HFF-Myc (cell line): ENCODE measurements at regions not wholly inside any gene's neighbourhood (a gene's known extent, or its start where the extent isn't known, plus 50 kb on each side); places are given as distances from the start of the nearest gene placed in this dataset.

Experiments used
- DNase-seq: peaks from one replicate; pipeline ENCODE4 v3.0.0-alpha.2; 2011; ENCODE audit warnings: low read depth; ENCODE audit errors: extremely low read depth
- H3K4me3 ChIP-seq: replicated peaks from 2 replicates; pipeline ENCODE4 v1.5.1; 2011; ENCODE audit warnings: low read depth, mild to moderate bottlenecking, control low read depth, low read length
- TF ChIP-seq, protein P1 (sequence below): IDR thresholded peaks from 2 replicates; pipeline ENCODE4 v1.5.1; 2012; ENCODE audit warnings: mild to moderate bottlenecking, low read depth, low read length, control low read depth; ENCODE audit errors: missing control alignments

DNA sequence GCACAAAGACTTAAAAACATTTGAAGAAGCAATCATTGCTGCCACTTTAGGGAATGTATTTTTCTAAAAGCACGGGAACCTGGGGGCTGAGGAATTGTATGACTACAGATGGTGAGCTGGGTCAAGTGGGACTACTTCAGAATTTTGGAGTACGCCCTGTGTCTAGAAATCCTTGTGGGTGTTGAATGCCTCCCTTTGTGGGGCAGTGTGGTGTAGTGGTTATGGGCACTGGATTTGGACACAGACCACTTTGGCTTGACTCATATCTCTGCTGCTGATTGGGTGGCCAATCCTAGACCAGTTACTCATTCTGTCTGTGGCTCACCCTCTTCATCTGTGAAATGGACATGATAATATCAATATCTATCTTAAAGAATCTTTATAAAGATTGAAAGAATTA lies 155.0 kb upstream of the RPS6KA3 start:
- DNase-seq: no peak
- TF ChIP-seq, protein P1, sequence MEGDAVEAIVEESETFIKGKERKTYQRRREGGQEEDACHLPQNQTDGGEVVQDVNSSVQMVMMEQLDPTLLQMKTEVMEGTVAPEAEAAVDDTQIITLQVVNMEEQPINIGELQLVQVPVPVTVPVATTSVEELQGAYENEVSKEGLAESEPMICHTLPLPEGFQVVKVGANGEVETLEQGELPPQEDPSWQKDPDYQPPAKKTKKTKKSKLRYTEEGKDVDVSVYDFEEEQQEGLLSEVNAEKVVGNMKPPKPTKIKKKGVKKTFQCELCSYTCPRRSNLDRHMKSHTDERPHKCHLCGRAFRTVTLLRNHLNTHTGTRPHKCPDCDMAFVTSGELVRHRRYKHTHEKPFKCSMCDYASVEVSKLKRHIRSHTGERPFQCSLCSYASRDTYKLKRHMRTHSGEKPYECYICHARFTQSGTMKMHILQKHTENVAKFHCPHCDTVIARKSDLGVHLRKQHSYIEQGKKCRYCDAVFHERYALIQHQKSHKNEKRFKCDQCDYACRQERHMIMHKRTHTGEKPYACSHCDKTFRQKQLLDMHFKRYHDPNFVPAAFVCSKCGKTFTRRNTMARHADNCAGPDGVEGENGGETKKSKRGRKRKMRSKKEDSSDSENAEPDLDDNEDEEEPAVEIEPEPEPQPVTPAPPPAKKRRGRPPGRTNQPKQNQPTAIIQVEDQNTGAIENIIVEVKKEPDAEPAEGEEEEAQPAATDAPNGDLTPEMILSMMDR: no peak
- H3K4me3 ChIP-seq: no peak overlapping the region

DNA sequence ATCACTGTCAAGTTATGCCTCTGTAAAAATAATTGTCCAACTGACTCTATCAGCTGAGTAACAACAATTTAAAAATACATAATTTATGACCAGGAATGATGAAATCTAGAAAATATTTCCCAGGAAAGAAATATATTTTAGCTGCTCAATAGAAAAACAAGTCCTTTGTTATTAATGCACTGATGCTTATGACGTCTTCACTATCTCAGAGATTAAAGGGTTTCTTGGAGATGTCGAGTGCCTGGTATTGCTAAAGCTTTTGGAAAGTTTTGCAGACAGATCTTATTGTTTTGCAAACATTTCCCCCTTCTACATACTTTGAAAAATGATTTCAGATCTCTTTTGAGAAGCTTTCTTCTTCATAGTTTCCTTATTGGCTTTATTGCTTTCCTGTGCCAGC lies 154.6 kb upstream of the RPS6KA3 start:
- TF ChIP-seq, protein P1: no peak
- no peak overlapping the region for H3K4me3 ChIP-seq
- DNase-seq: no peak

DNA sequence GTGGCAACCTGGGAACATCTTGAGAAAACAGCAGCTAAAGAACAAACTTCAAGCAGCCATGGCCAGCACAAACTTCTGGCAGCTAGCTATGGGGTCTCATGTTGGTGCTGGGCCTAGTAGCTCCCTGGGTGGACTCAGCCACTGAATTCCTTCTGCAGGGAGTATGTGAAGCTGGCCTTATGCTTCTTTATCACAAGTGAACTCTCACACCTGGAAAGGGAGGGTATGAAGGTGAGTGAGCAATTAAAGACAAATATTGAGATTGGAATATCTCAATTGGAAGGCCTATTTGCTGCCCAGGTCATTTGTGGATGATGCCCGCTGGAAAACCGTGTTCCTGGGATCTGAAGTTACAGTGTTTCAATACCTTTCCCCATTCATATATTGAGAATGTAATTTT lies 153.3 kb upstream of the RPS6KA3 start:
- H3K4me3 ChIP-seq: no peak overlapping the region
- TF ChIP-seq, protein P1: no peak
- DNase-seq: no peak

DNA sequence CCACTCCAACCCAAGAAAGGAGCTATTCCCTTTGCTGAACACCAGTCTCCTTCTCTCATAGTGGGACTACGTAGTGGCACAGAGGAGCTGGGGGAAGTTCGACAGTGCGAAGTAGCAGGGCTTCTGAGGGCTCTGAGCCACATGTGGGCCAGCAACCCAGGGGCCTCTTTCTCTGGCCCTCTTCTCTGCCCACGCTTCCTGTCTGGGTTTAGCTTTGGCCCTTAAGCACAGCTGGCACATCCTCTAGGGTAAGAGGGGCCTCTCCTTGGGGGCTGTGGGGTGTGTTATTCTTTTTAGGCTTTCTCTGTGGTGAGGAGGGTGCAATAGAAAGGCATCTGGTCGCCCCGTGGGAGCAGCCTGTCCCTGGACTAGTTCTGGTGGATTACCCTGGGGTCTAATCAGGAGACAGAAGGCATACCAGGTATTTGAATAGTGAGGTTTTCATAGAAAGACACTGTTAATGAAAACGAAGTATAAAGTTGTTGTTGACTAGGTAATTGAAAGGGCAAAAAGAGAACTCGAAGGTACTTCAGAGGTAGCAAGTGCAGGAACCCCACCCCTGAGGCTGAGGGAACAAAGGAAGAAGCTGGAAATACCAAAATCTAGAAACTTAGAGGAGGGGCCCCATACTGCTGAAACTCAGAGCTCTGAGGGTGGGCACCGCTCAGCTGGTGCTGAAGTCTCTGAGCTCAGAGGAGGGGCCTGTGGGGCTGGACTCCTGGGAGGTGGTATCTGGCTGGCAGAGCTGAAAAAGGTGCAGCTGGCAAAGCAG lies 151.9 kb upstream of the RPS6KA3 start:
- no peak overlapping the region for H3K4me3 ChIP-seq
- TF ChIP-seq, protein P1: no peak
- no peak for DNase-seq

DNA sequence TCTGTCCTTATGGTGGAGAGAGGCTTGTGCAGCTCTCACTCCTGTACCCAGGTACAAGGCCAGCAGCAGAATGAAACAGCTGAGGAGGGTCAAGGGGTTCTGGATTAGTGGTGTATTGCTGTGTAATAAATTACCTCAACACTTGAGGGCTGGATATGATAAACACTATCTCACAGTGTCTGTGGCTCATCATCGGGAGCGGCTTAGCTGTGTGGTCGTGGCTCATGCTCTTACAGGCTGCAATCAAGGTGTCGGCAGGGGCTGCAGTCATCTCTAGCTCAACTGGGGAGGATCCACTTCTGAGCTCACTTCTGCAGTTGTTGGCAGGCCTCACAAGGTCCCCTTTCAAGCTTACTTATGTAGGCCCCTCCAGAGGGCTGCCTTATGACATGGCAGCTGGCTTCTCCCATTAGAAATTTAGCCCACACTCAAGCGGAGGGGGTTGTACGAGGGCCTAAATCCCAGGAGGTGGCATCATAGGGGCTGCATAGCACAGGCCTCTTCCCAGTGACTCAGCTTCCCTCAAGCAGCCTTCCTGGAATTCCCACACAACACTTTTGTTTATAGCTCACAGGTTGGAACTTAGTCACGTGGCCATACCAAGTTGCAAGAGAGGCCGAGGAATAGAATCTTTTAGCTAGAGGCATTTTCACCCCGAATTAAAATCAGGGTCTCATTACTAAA lies 148.2 kb upstream of the RPS6KA3 start:
- TF ChIP-seq, protein P1: no peak
- DNase-seq: no peak

DNA sequence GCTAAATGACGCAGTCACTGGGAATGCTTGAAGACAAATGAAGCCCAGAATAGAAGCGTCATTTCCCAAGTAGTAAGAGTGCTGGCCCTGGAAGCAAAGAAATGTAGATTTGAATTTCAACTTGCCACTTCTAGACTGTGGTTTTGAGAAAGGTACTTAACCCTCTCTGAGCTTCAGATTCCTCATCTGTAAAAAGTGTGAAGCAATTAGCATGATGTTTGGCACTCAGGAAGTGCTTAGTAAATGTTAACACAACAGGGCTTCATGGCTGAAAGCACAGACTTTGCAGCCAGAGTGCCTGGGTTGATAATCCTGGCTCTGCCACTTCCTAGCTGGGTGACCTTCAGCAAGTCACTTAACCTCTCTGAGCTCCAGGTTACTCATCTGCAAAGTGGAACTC lies 147.4 kb upstream of the RPS6KA3 start:
- H3K4me3 ChIP-seq: no peak overlapping the region
- DNase-seq: no peak
- TF ChIP-seq, protein P1: no peak

More for the DNA sequence above, 148.2 kb upstream of the RPS6KA3 start:
- H3K4me3 ChIP-seq: no peak overlapping the region
